GM18517 (cell line): ENCODE measurements at regions not wholly inside any gene's neighbourhood (a gene's known extent, or its start where the extent isn't known, plus 50 kb on each side); places are given as distances from the start of the nearest gene placed in this dataset.
A peak's percentile ranks its signal among the peaks of the same experiment; 100 is the strongest.
"Not testable (repeated sequence)": the region's sequence is repeated elsewhere in the genome, so short reads cannot be mapped to it uniquely, and the experiment has no call there.

Source experiments
- ATAC-seq: cut with Tn5 transposase; IDR thresholded peaks from one replicate; pipeline ENCODE4 v1.9.1; 2021; ENCODE audit warnings: mild to moderate bottlenecking, moderate library complexity; ENCODE audit not compliant: unreplicated experiment

DNA sequence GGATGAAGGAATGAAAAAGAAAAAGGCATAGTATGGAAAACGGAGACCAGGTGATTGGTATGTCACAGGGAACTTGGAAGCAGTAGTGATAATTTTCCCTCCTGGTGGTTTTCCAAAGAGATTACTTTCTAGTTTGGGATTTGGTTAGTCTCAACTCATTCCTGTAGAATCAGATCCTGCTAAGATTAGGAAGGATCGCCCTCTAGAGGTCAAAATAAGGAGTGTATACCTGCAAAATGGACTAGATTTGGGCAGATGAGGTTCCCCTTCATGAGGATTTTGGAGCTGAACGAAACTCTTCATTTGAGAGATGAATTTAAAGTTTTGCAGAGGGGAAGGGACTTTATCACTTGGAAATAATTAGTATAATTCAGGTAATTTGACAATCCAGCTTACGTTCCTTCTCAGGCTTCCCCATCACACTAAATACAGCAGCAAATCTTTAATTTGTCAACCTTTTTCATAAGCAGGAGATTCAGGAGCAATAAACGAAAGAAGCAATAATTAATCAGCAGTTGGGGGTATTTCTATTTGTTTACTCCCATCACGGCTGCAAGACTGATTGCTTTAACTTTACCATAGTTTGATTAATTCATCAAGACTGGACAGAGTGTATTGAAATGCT lies 65.2 kb downstream of the CCDC195 start:
- no peak for ATAC-seq

DNA sequence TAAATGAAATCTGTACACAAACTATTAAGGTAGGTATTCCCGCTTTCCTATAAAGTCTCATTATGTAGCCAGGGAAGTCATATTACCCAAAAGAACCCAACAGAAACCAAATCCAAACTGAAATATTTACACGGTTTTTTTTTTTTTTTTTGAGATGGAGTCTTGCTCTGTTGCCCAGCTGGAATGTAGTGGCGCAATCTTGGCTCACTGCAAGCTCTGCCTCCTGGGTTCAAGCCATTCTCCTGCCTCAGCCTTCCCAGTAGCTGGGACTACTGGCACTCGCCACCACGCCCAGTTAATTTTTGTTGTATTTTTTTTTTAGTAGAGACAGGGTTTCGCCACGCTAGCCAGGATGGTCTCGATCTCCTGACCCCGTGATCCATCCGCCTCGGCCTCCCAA lies 62.5 kb upstream of the CUL3 start:
- ATAC-seq, result not testable (repeated sequence)

DNA sequence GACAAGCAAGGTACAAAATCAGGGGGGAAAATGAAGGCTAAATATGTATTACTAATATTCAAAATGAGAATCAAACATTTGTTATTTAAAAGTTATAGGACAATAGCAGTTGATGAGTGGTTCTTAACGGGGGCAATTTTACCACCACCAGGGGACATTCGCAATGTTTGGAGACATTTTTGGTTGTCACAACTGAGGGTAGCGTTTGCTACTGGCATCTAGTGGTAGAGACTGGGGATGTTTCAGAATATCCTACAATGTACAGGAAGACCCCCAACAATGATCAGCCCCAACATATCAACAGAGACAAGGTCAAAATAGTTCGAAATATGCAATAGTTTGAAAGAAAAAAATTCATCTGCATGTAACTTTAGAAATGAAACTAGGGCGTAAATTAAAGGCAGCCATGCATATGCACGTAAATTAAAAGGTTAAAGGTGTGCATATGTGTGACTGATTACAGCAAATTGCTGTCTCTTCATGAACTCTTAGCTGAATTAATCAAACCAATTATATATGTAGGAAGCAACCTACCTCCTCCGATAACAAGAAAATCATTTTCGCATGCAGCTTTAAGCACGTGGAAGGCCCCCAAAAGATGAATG lies 61.2 kb upstream of the CUL3 start:
- ATAC-seq, result peak; percentile 67

DNA sequence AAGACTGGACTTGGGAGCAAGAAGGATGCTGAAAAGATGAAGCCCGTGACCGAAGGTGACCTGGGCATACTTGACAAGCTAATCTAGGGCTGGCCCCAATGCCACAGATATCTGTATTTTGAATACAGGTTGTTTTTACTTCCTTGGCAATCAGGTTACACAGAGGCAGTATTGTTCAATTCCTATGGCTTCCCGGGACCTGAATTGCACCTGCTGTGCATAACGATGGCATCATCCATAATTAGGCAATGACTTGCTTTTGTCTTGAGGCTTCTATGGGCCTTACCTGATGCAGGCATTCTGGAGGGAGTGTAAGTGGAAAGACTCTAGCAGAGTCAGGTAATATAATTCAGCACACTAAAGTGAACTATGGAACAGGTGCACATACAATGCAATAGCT lies 60.6 kb upstream of the CUL3 start:
- ATAC-seq, result no peak

DNA sequence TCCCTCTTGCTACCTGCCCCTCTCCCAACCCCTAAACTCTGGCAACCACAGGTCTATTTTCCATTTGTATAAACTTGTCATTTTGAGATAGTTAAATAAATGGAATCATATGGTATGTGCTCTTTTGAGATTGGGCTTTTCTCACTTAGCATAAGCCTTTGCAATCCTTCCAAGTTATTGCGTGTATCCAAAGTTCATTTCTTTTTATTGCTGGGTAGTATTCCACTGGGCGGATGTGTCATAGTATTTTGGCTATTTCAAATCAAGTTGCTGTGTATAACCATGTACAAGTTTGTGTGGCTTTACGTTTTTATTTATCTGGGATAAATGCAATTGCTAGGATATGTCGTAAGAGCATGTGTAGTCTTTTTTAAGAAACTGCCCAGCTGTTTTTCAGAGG lies 55.5 kb upstream of the CUL3 start:
- ATAC-seq, result no peak

DNA sequence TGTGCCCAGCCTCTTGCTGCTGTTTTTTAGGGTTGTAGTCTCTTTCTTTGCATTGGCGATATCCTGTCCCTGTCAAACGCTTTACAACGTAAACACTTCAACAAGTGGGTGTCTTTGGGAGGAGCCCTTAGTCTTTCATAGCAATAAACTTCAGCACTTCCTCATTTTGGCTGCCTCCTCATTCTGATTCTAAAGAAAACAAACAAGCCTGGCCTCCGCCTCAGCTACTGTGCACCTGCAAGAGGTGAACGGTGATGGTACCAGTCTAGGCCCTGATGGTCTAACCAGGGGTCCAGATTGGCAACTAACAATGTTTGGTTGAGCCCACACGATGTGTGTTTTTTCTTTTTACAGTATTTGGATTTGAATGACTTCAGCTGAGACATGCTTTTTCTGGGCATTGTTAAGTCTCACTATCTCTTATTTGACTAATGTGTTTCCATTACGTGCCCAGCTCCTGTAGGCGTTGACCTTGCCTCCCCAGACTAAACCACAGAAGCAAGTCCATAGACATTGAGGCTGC lies 53.2 kb upstream of the CUL3 start:
- ATAC-seq, result peak; percentile 96
